Neural progenitor cell (in vitro differentiated cells): ENCODE measurements at regions not wholly inside any gene's neighbourhood (a gene's known extent, or its start where the extent isn't known, plus 50 kb on each side); places are given as distances from the start of the nearest gene placed in this dataset.
"Not testable (repeated sequence)": the region's sequence is repeated elsewhere in the genome, so short reads cannot be mapped to it uniquely, and the experiment has no call there.

Source experiments
- DNase-seq: peaks from one replicate; pipeline ENCODE4 v3.0.0-alpha.2; 2016; ENCODE audit warnings: low spot score
- H2AFZ ChIP-seq: fragments of 200-600 bp; sonication (generic); replicated peaks from 2 replicates; pipeline ENCODE4 v1.6.1; 2016; ENCODE audit warnings: antibody characterized with exemption
- H3F3A ChIP-seq: fragments of 200-600 bp; sonication (generic); 2 replicates; pipeline ENCODE4 v1.6.1; 2016; ENCODE audit warnings: antibody characterized with exemption, low read depth
- H3K27ac ChIP-seq: fragments of 200-600 bp; sonication (generic); 2 replicates; pipeline ENCODE4 v1.5.1; 2016; ENCODE audit warnings: mild to moderate bottlenecking
- H3K27me3 ChIP-seq: fragments of 200-600 bp; sonication (generic); 2 replicates; pipeline ENCODE4 v1.6.1; 2016; ENCODE audit warnings: mild to moderate bottlenecking, moderate library complexity
- H3K36me3 ChIP-seq: fragments of 200-600 bp; sonication (generic); 2 replicates; pipeline ENCODE4 v1.5.1; 2016
- H3K4me1 ChIP-seq: fragments of 200-600 bp; sonication (generic); 2 replicates; pipeline ENCODE4 v1.6.1; 2016; ENCODE audit warnings: mixed run types
- H3K4me2 ChIP-seq: fragments of 200-600 bp; sonication (generic); 2 replicates; pipeline ENCODE4 v1.6.1; 2016
- H3K4me3 ChIP-seq: fragments of 200-600 bp; sonication (generic); 2 replicates; pipeline ENCODE4 v1.5.1; 2016
- H3K79me2 ChIP-seq: fragments of 200-600 bp; sonication (generic); 2 replicates; pipeline ENCODE4 v1.6.1; 2016; ENCODE audit warnings: low read depth
- H3K9ac ChIP-seq: fragments of 200-600 bp; sonication (generic); 2 replicates; pipeline ENCODE4 v1.6.1; 2016
- H3K9me3 ChIP-seq: fragments of 200-600 bp; sonication (generic); 2 replicates; pipeline ENCODE4 v1.5.1; 2016; ENCODE audit warnings: low read depth
- H4K20me1 ChIP-seq: fragments of 200-600 bp; sonication (generic); 2 replicates; pipeline ENCODE4 v1.6.1; 2016; ENCODE audit warnings: low read depth
- H3K27ac Mint-ChIP-seq: 3 replicates; pipeline ENCODE4 v1.8.0; 2021; ENCODE audit warnings: mixed read lengths
- H3K27me3 Mint-ChIP-seq: 2 replicates; pipeline ENCODE4 v1.8.0; 2022; ENCODE audit warnings: low read depth, mild to moderate bottlenecking, inconsistent platforms, moderate library complexity, mixed read lengths; ENCODE audit not compliant: insufficient read depth
- H3K36me3 Mint-ChIP-seq: 3 replicates; pipeline ENCODE4 v1.8.0; 2021; ENCODE audit warnings: mixed read lengths
- H3K4me1 Mint-ChIP-seq: 3 replicates; pipeline ENCODE4 v1.8.0; 2021; ENCODE audit warnings: mixed read lengths
- H3K4me3 Mint-ChIP-seq: 3 replicates; pipeline ENCODE4 v1.8.0; 2021; ENCODE audit warnings: mild to moderate bottlenecking, moderate library complexity, mixed read lengths
- H3K9me3 Mint-ChIP-seq: 3 replicates; pipeline ENCODE4 v1.8.0; 2020; ENCODE audit warnings: mixed read lengths
- EZH2 ChIP-seq: fragments of 200-600 bp; sonication (generic); IDR thresholded peaks from 2 replicates; pipeline ENCODE4 v1.6.1; 2017; ENCODE audit warnings: antibody characterized with exemption, mild to moderate bottlenecking, moderate library complexity
- EZH2phosphoT487 ChIP-seq: fragments of 200-600 bp; sonication (generic); IDR thresholded peaks from 2 replicates; pipeline ENCODE4 v1.6.1; 2017; ENCODE audit warnings: antibody characterized with exemption
- TF ChIP-seq, protein P1 (sequence below): fragments of 200-600 bp; sonication (generic); IDR thresholded peaks from 2 replicates; pipeline ENCODE4 v1.5.1; 2017; ENCODE audit warnings: antibody characterized with exemption, mild to moderate bottlenecking

GRCh38 chr9:129413537-129414376 is 207.1 kb downstream of the C9orf50 start:
- H3K9me3 ChIP-seq: no peaks in the 10 kb centered on the region
- H3K9ac ChIP-seq: peak overlapping the region; percentile 14
- peak overlapping the region; percentile 93 for H3K27ac ChIP-seq
- DNase-seq: peak; percentile 99
- H3K4me3 ChIP-seq: peak overlapping the region; percentile 63
- peak overlapping the region; percentile 99 for H3K27ac Mint-ChIP-seq
- H3K4me1 ChIP-seq: peaks cover 40% of the 10 kb centered on the region
- H3K4me3 Mint-ChIP-seq: peak overlapping the region; percentile 79
- no peaks in the 10 kb centered on the region for H3K36me3 ChIP-seq
- H3K9me3 Mint-ChIP-seq: peaks cover 12% of the 10 kb centered on the region
- H3K27me3 Mint-ChIP-seq: peaks cover 24% of the 10 kb centered on the region
- H3K4me2 ChIP-seq: peak overlapping the region; percentile 97
- no peaks in the 10 kb centered on the region for H3K27me3 ChIP-seq
- H4K20me1 ChIP-seq: no peaks in the 10 kb centered on the region
- peaks cover 8% of the 10 kb centered on the region for H3K36me3 Mint-ChIP-seq
- H3K4me1 Mint-ChIP-seq: peaks cover 62% of the 10 kb centered on the region
- H3F3A ChIP-seq: peaks cover 41% of the 10 kb centered on the region
- no peaks in the 10 kb centered on the region for H3K79me2 ChIP-seq
- no peak overlapping the region for H2AFZ ChIP-seq
- TF ChIP-seq EZH2phosphoT487: no peak
- TF ChIP-seq, protein P1, sequence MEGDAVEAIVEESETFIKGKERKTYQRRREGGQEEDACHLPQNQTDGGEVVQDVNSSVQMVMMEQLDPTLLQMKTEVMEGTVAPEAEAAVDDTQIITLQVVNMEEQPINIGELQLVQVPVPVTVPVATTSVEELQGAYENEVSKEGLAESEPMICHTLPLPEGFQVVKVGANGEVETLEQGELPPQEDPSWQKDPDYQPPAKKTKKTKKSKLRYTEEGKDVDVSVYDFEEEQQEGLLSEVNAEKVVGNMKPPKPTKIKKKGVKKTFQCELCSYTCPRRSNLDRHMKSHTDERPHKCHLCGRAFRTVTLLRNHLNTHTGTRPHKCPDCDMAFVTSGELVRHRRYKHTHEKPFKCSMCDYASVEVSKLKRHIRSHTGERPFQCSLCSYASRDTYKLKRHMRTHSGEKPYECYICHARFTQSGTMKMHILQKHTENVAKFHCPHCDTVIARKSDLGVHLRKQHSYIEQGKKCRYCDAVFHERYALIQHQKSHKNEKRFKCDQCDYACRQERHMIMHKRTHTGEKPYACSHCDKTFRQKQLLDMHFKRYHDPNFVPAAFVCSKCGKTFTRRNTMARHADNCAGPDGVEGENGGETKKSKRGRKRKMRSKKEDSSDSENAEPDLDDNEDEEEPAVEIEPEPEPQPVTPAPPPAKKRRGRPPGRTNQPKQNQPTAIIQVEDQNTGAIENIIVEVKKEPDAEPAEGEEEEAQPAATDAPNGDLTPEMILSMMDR: no peak
- peak; percentile 37 for TF ChIP-seq EZH2

DNA sequence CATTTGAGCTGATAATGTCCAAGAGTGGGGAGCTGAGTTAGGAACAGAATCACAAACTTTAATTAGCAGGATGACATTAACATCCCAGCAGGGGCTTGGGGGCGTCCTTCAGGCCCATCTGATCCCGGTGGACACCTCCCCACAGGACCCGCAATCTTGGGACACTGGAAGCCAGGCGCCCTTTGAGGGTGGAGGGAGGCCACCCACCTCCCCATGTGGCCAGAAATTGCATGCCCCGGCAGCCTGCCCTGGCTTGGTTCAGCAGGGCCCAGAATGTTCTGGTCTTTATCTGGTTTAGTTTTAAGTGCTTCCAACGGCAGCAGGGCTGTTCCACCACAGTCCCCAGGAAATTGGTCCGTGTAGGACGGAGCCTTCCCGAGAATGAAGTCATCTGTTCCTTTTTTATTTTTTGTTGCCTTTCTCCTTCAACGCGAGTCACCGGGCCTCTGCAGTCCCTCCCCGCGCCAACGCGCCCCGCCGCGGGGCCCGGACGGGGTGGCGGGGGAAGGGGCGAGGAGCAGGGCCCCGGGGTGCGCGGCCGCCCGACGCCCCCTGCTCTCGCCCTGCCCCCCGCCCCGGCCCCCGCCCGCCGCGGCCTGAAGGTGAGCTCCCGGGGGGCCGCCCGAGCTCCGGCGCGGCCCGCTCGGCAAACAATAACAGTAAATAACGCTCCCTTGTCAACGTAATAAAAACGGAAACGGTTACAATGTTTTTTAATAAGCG is 207.9 kb downstream of the C9orf50 start:
- Mint-ChIP-seq H3K27me3 (peaks cover 22% of the 10 kb centered on the region), H3K4me1 (peaks cover 69% of the 10 kb centered on the region), H3K36me3 (peaks cover 8% of the 10 kb centered on the region), H3K27ac (peak overlapping the region; percentile 97), H3K4me3 (peak overlapping the region; percentile 79), H3K9me3 (peaks cover 12% of the 10 kb centered on the region)
- no peaks in the 10 kb centered on the region for H3K36me3 ChIP-seq
- H3K79me2 ChIP-seq: no peaks in the 10 kb centered on the region
- TF ChIP-seq, protein P1: no peak
- TF ChIP-seq EZH2: no peak
- no peak for TF ChIP-seq EZH2phosphoT487
- no peaks in the 10 kb centered on the region for H3K9me3 ChIP-seq
- peaks cover 46% of the 10 kb centered on the region for H3K4me1 ChIP-seq
- H3K4me2 ChIP-seq: peak overlapping the region; percentile 97
- DNase-seq: peak; percentile 57
- no peaks in the 10 kb centered on the region for H3K27me3 ChIP-seq
- no peaks in the 10 kb centered on the region for H4K20me1 ChIP-seq
- H2AFZ ChIP-seq: peak overlapping the region; percentile 59
- H3K27ac ChIP-seq: peak overlapping the region; percentile 93
- no peak overlapping the region for H3K9ac ChIP-seq
- peaks cover 41% of the 10 kb centered on the region for H3F3A ChIP-seq
- H3K4me3 ChIP-seq: peak overlapping the region; percentile 63

GRCh38 chr9:129412176-129412813 is 208.6 kb downstream of the C9orf50 start:
- not testable (repeated sequence) for H3K27me3 ChIP-seq, H4K20me1 ChIP-seq, H3K9me3 ChIP-seq, H3K9ac ChIP-seq, H3K36me3 ChIP-seq, DNase-seq, H3K4me3 ChIP-seq, H2AFZ ChIP-seq, H3K27ac ChIP-seq, H3K79me2 ChIP-seq, H3K36me3 Mint-ChIP-seq, H3K4me2 ChIP-seq
- H3K4me1 Mint-ChIP-seq: peaks cover 70% of the 10 kb centered on the region
- Histone ChIP-seq H3F3A (peaks cover 41% of the 10 kb centered on the region), H3K4me1 (peaks cover 45% of the 10 kb centered on the region)
- peaks cover 12% of the 10 kb centered on the region for H3K9me3 Mint-ChIP-seq
- H3K4me3 Mint-ChIP-seq: peak overlapping the region; percentile 60
- H3K27me3 Mint-ChIP-seq: peaks cover 19% of the 10 kb centered on the region
- peak overlapping the region; percentile 97 for H3K27ac Mint-ChIP-seq
